PFSK-1 (cell line): ENCODE measurements at regions not wholly inside any gene's neighbourhood (a gene's known extent, or its start where the extent isn't known, plus 50 kb on each side); places are given as distances from the start of the nearest gene placed in this dataset.

Source experiments
- FOXP2 ChIP-seq: optimal IDR thresholded peaks from 2 replicates; pipeline ENCODE3; 2011; ENCODE audit warnings: borderline replicate concordance, control low read depth, inconsistent platforms; ENCODE audit not compliant: insufficient read depth; ENCODE audit errors: extremely low read length, extremely low read depth
- POLR2AphosphoS5 ChIP-seq: IDR thresholded peaks from 2 replicates; pipeline ENCODE4 v1.6.1; 2012; ENCODE audit warnings: low read depth, mild to moderate bottlenecking, control low read depth, low read length, moderate library complexity
- SIN3A ChIP-seq: IDR thresholded peaks from 2 replicates; pipeline ENCODE4 v1.6.1; 2012; ENCODE audit warnings: mild to moderate bottlenecking, low read length, moderate library complexity, borderline replicate concordance; ENCODE audit not compliant: insufficient read depth
- TAF1 ChIP-seq: IDR thresholded peaks from 2 replicates; pipeline ENCODE4 v1.6.1; 2012; ENCODE audit warnings: low read length, control low read depth, borderline replicate concordance; ENCODE audit not compliant: insufficient read depth
- TF ChIP-seq, protein P1 (sequence below), 2 experiments: IDR thresholded peaks; 2 replicates each; pipeline versions ENCODE4 v1.6.1 to v1.8.0; 2011 to 2012; ENCODE audit warnings: low read depth in 2 of 2, low read length in 2 of 2, control low read depth in 1 of 2, inconsistent platforms in 1 of 2, mild to moderate bottlenecking in 1 of 2, moderate library complexity in 1 of 2; ENCODE audit not compliant: insufficient read depth in 1 of 2

DNA sequence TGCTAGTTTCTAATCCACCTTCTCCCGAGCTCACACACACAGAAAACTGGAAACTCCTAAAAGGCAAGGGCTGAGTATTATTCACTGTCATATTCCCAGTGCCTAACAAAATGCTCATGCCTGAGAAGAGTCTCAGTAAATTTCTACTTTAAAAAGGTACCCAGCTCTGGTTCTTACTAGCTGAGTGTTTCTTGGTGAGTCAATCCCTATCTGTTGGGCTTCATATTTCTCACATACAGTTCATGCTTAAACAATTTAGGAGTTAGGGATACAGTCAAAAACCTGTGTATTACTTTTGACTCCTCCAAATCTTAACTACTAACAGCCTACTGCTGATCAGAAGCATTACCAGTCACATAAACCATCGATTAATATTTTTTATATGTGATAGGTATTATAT is 204.9 kb downstream of the EN1 start:
- TF ChIP-seq SIN3A (no peak), POLR2AphosphoS5 (no peak), FOXP2 (no peak), TAF1 (no peak)
- TF ChIP-seq, protein P1, sequence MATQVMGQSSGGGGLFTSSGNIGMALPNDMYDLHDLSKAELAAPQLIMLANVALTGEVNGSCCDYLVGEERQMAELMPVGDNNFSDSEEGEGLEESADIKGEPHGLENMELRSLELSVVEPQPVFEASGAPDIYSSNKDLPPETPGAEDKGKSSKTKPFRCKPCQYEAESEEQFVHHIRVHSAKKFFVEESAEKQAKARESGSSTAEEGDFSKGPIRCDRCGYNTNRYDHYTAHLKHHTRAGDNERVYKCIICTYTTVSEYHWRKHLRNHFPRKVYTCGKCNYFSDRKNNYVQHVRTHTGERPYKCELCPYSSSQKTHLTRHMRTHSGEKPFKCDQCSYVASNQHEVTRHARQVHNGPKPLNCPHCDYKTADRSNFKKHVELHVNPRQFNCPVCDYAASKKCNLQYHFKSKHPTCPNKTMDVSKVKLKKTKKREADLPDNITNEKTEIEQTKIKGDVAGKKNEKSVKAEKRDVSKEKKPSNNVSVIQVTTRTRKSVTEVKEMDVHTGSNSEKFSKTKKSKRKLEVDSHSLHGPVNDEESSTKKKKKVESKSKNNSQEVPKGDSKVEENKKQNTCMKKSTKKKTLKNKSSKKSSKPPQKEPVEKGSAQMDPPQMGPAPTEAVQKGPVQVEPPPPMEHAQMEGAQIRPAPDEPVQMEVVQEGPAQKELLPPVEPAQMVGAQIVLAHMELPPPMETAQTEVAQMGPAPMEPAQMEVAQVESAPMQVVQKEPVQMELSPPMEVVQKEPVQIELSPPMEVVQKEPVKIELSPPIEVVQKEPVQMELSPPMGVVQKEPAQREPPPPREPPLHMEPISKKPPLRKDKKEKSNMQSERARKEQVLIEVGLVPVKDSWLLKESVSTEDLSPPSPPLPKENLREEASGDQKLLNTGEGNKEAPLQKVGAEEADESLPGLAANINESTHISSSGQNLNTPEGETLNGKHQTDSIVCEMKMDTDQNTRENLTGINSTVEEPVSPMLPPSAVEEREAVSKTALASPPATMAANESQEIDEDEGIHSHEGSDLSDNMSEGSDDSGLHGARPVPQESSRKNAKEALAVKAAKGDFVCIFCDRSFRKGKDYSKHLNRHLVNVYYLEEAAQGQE (IDR thresholded peaks at IDR 0.05; ENCODE audit: insufficient read depth in 1 of 2, low read depth in 2 of 2, low read length in 2 of 2): no peak

DNA sequence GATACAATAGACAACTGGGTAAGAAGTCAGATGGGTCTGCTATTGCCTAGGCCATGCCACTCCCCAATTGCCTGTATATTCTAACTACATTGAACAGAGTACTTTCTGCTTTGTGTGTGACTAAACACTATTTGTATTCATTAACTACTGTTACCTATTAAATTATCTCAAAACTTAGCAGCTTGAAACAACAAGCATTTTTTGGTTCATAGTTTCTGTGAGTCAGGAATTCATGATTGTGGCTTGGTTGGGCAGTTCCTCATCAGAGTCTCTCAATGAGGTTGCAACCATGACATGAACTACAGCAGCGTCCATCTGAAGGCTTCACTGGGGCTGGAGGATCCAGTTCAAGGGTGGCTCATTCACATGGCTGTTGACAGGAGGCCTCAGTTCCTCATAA is 205.7 kb downstream of the EN1 start:
- TF ChIP-seq, protein P1 (IDR thresholded peaks at IDR 0.05; ENCODE audit: insufficient read depth in 1 of 2, low read depth in 2 of 2, low read length in 2 of 2): no peak
- TF ChIP-seq TAF1 (no peak), FOXP2 (no peak), SIN3A (no peak), POLR2AphosphoS5 (no peak)

DNA sequence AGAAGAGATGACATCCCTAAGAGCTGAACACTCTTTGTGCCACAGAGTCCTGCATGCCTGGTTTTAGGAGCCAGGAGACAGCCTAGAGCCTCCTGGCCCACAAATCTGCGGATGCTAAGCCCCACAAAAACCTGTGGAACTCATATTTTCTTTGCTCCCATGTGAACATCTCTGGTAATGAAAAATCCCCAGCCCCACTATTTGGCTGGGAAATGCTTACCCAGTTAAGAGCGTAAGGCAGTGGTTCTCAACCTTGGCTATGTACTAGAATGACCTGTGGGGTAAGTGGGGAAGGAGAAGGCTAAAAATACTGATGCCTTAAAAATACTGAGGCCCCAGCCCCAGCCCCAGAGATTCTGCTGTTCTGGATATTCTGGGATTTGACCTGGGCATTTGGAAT is 208.1 kb downstream of the EN1 start:
- TF ChIP-seq TAF1 (no peak), SIN3A (no peak), POLR2AphosphoS5 (no peak), FOXP2 (no peak)
- TF ChIP-seq, protein P1 (IDR thresholded peaks at IDR 0.05; ENCODE audit: insufficient read depth in 1 of 2, low read depth in 2 of 2, low read length in 2 of 2): no peak

DNA sequence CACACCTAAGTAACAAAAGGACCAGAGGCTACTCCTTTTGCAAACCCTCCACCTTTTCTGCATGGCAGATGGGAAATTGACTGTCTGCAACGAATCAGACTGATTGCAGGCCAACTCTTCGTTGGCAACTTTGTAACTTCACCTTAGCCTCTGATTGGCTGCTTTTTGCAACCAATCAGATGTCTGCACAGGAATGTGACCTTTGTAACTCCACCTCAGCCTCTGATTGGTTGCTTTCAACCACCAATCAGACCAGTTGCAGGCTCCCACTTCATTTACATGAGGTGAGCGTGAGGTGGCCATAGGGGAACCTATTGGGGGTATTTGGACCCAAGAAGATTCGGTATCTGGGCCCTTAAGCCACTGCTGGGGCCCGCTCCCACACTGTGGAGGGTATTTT is 209.0 kb downstream of the EN1 start:
- TF ChIP-seq SIN3A (no peak), POLR2AphosphoS5 (no peak), FOXP2 (no peak), TAF1 (no peak)
- TF ChIP-seq, protein P1 (IDR thresholded peaks at IDR 0.05; ENCODE audit: insufficient read depth in 1 of 2, low read depth in 2 of 2, low read length in 2 of 2): no peak

DNA sequence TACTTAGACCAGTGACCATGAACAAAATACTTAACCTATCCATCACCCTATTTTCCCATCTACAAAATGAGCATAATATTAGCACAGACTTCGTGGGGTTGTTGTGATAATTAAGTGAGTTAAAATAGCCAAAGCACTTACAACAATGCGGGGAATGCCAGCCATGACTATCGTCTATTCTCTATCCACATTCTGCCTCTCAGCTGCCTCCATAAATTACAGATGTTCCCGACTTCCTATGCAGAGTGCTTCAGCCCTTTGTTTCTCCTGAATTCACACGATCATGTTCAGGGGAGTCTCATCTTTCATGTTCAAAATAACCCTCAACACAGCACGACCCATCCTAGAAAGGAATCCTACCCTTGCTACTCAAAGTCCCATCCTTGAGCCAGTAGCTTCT is 211.6 kb downstream of the EN1 start:
- no peak for TF ChIP-seq POLR2AphosphoS5
- TF ChIP-seq FOXP2: no peak
- TF ChIP-seq, protein P1 (IDR thresholded peaks at IDR 0.05; ENCODE audit: insufficient read depth in 1 of 2, low read depth in 2 of 2, low read length in 2 of 2): no peak
- no peak for TF ChIP-seq TAF1
- TF ChIP-seq SIN3A: no peak
